H1 (cell line): ENCODE measurements at regions not wholly inside any gene's neighbourhood (a gene's known extent, or its start where the extent isn't known, plus 50 kb on each side); places are given as distances from the start of the nearest gene placed in this dataset.

Source experiments
- JUN ChIP-seq: IDR thresholded peaks from 2 replicates; pipeline ENCODE4 v1.6.1; 2011; ENCODE audit warnings: low read depth, mild to moderate bottlenecking, improper control_type of control experiment, low read length
- SIRT6 ChIP-seq: IDR thresholded peaks from one replicate; pipeline ENCODE4 v1.7.1; 2012; ENCODE audit warnings: low read length, inconsistent platforms
- USF2 ChIP-seq: IDR thresholded peaks from 2 replicates; pipeline ENCODE4 v1.6.1; 2011; ENCODE audit warnings: low read length, improper control_type of control experiment

- no peak for TF ChIP-seq USF2
- no peak for TF ChIP-seq SIRT6
- TF ChIP-seq JUN, result no peak
Measured at GRCh38 chrX:145654486-145654885, 163.1 kb upstream of the SLITRK2 start (continued).
